ENCODE measurements at regions not wholly inside any gene's neighbourhood (a gene's known extent, or its start where the extent isn't known, plus 50 kb on each side); places are given as distances from the start of the nearest gene placed in this dataset.
"Not testable (repeated sequence)": the region's sequence is repeated elsewhere in the genome, so short reads cannot be mapped to it uniquely, and the experiment has no call there.

DNA sequence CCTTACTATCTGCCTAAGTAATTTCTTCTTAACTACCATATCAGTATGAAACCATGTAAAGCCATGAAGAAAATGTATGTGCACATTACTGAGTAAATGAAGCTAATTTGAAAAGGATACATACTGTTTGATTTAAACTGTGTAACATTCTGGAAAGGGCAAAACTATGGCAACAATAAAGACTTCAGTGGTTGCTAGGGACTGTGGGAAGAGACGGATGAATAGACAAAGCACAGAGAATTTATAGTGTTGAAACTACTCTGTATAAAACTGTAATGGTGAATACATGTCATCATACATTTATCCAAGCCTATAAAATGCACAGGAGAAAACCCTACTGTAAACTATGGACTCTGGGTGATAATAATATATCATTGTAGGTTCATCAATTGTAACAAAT lies 1103.7 kb upstream of the EPHA6 start:
- no peak for DNase-seq

DNA sequence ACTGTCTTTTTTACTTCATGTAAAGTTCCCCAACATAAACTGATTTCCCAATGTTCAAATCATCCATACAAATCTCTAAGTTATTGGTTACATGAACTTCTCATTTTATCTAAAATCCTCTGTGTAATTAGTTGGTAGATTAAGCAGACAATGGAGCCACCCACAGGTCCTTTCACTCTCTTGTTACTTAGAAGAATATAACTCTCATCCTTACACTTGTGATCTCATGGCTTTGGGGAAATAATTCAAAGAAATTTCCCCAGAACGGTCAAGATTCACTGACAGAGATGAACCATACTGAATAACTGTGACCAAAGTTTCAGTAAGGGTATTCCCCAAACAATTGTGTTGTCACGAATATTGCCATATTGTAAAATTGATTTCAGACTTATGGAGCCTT lies 1102.6 kb upstream of the EPHA6 start:
- no peak for DNase-seq

GRCh38 chr3:95715128-95715527 lies 1099.3 kb upstream of the EPHA6 start:
- DNase-seq: no peak

GRCh38 chr3:95717048-95717447 lies 1097.3 kb upstream of the EPHA6 start:
- DNase-seq: no peak

- DNase-seq: no peak
These were observed 1096.2 kb upstream of the EPHA6 start for GRCh38 chr3:95718168-95718567.

- no peak for DNase-seq
These were observed 1094.9 kb upstream of the EPHA6 start for GRCh38 chr3:95719481-95719880.

- DNase-seq: no peak
These were observed 1092.5 kb upstream of the EPHA6 start for GRCh38 chr3:95721938-95722337.

- DNase-seq: no peak
These were observed 1088.6 kb upstream of the EPHA6 start for GRCh38 chr3:95725770-95726169.

DNA sequence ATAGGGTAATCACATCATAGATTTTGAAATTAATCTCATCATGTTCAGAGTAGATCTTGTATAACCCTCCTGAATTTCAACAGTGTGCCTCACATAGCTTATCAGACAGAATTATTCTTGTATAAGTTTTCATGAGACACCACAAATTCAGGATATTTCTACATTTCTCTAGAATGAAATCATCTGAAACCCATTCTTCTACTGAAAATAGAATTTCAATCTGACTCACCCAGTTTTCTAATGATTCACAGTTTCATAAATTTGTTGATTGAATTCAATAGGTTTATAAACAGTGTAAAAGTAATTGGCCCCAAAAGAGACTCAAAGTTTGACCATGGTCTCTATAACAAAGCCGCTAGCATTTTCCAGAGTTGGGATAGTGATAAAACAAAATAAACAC lies 1082.6 kb upstream of the EPHA6 start:
- no peak for DNase-seq

- no peak for DNase-seq
These were observed 1081.1 kb upstream of the EPHA6 start for GRCh38 chr3:95733336-95733735.

- no peak for DNase-seq
These were observed 1076.3 kb upstream of the EPHA6 start for GRCh38 chr3:95738045-95738444.

- not testable (repeated sequence) for DNase-seq
These were observed 1069.5 kb upstream of the EPHA6 start for GRCh38 chr3:95744896-95745295.

DNA sequence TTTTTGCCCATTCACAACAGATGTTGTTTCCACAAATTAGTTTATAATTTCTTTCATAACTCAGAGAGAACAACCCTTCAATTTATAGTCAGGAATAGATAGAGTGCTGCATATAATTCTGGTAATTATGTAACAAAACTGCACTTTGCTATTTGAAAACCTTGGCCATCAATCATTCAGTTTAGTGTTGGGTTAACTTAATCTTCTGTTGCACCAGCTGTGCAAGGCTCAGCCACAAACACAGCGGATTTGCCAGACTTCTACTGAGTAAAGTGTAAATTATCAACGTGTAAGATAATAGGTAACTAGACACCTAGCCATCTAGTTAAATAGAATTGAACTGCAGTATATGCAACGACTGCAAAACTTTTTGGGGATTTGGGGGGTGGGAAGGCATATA lies 1064.3 kb upstream of the EPHA6 start:
- no peak for DNase-seq

DNA sequence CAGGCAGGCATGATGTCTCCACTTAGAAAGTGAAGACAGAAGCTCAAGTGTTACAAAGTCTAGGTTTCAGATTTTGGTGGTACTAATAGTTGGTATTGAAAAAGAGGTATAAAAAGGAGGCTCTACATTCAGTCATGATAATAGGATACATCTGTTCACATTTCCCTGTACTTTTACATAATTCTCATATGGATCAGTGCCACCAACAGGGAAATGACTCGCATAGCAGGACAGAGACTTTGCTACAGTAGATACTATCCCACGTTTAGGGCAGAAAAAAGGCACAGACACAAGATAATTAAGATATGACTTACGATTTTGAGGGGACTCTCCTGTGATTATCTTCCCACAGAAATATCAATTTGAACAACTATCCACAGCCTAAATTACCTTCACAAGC lies 1062.9 kb upstream of the EPHA6 start:
- no peak for DNase-seq

DNA sequence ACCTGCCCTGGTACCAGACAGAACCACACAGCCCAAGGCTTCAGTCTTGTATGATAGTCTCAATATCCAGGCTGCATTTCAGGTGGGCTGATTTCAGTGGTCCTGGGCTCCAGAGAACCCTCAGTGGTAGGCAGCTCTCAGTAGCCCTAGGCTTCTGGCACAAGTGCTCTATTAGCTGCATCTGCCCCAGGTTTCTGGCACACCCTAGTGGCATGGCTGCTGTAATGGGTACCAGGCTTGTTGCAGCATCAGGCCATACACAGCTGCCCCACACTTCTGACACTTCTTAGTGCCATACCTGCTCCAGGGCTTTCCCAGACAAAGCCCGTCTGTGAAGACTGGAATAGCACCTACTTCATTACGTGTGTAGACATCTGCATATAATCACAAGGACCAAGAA lies 1062.2 kb upstream of the EPHA6 start:
- DNase-seq: no peak

DNA sequence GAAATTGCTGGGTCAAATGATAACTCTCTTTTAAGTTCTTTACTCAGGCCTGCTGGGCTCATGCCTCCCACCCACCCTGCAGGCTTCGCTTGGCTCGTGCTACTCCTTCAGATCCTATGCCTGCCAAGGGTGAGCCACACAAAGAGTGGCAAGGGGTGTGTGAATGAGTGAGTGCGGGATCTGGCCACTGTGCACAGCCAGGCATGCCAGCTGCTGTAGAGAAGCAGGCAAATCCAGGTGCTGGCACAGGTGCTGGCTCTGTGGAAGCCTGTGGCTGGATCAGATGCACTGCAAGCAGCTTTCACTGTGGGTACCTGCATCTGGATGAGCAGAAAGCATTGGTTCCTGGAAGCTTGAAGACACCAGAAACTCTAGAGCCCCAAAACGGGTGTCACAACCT lies 1055.7 kb upstream of the EPHA6 start:
- no peak for DNase-seq

DNA sequence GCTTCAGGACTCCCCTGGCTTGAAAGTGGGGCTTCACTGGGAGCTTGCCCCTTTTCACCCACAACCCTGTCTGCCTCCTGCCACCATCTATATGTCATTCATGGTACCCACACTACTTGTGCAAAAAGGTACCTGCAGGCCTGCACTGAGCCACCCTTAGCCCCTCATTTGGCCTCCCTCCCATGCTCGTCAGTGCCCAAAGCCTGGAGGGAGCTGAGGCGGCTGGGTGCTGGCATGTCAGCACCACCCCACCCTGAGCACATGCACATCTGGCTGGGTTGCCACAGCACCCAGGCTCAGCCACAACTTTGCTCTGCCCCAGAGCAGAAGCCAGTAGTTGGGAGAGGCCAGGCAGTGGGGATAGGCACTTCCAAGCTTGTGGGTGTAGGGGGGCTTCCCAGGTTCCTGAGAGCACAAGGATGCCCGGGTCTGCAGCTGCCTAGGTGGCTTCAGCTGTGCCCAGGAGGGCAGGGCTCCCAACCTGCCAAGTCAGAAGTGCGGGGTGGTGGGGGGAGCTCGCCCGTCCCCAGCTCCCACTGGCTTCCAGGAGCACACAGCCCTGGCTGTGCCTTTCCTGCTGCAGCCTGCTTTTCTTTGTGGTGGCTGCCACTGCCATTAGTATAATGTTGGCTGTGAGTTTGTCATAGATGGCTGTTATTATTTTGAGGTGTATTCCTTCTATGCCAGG lies 1054.6 kb upstream of the EPHA6 start:
- no peak for DNase-seq

- no peak for DNase-seq
These were observed 1038.8 kb upstream of the EPHA6 start for GRCh38 chr3:95775486-95776094.

- DNase-seq: no peak
These were observed 1032.8 kb upstream of the EPHA6 start for GRCh38 chr3:95781598-95781997.

DNA sequence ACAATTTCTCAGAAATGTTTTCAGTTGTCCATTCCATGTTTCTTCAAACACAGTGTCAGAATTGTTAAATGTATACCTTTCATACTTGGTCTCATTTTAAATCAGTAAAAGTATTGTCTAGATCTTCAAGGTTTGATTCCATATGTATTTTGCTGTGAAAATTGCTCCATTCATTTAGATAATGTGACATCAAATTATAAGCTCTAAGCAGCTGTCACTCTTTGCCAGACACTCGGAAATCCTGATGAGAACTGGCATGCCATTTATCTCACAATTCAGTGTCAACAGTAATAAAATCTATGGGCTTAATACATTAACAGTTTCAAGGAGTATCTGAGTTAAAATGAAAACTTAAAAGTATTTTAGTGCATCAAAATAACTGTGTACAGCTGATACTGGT lies 1025.3 kb upstream of the EPHA6 start:
- no peak for DNase-seq

DNA sequence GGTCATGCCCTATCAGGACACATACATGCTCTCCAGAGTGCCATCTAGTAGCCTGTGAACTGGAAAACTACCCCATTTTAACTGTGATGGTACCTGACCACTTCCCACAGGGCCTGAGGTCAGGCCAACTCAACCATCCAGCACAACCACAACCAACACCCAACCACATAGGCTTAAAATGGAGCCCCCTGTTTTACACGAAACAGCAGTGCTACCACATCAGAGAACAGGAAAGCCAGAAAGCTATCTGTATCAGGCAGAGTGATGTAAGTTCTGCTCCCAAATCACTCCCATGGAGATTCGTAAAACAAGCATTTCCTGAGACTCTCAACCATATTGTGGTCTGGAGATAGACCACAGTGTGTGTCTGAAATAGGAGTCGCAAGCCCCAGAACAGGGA lies 1017.3 kb upstream of the EPHA6 start:
- DNase-seq: no peak

DNA sequence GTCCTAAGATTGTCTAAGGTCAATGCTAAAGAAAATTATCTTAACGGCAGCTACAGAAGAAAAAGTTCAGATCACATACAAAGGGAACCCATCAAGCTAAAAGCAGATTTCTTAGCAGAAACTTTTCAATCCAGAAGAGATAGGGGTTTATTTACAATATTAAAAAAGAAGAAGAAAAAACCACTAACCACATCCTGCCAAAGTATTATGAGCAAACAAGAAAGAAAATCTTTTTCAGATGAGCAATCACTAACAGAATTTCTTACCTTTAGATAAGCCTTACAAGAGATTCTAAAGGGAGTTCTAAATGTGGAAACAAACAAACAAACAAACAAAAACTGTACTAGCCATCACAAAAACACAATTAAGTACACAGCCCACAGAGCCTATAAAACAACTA lies 1015.8 kb upstream of the EPHA6 start:
- no peak for DNase-seq

DNA sequence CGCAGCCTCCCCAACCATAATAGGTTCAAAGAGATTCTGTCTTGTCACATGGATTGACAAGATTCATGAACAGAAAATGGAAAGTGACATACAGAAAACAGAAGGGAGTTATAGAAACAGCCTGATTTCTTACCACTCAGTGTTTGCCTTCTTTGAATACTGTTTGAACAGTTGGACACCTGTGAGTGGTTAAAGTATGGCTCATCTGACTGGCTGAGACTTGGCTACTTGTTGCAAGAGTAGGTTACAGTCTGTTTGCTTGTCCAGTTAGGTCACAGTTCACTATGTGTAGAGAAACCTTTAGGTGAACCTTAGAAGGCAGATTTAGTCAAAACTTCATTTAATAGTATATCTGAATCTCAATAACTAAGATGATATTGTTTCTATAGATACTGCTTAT lies 1003.9 kb upstream of the EPHA6 start:
- DNase-seq: no peak

- DNase-seq: no peak
These were observed 1001.1 kb upstream of the EPHA6 start for GRCh38 chr3:95813244-95813643.

GRCh38 chr3:95815828-95816227 lies 998.6 kb upstream of the EPHA6 start:
- no peak for DNase-seq
